ENCODE measurements at regions not wholly inside any gene's neighbourhood (a gene's known extent, or its start where the extent isn't known, plus 50 kb on each side); places are given as distances from the start of the nearest gene placed in this dataset.

GRCh38 chr12:40473962-40474361 is 218.3 kb upstream of the CNTN1 start:
- DNase-seq (ENCODE audit: extremely low spot score in 2 of 2): no peak
- Histone ChIP-seq H3K4me1 (no peaks in the 10 kb centered on the region), H3K4me3 (no peak overlapping the region), H3K9me3 (no peaks in the 10 kb centered on the region), H3K27ac (no peak overlapping the region), H3K36me3 (no peaks in the 10 kb centered on the region), H3K27me3 (no peaks in the 10 kb centered on the region)
- intact Hi-C loops (cut with DNase I): no loop called here
- no peak for TF ChIP-seq POLR2AphosphoS5 (IDR thresholded peaks at IDR 0.05; ENCODE audit: insufficient read depth in 1 of 2, low read depth in 1 of 2)

- TF ChIP-seq POLR2A (IDR thresholded peaks at IDR 0.05) (no peak), POLR2AphosphoS5 (IDR thresholded peaks at IDR 0.05; ENCODE audit: insufficient read depth in 1 of 2, low read depth in 1 of 2) (no peak), CTCF (IDR thresholded peaks at IDR 0.05) (no peak)
- H3K4me1 ChIP-seq: no peaks in the 10 kb centered on the region
- no peaks in the 10 kb centered on the region for H3K27me3 ChIP-seq
- no peaks in the 10 kb centered on the region for H3K36me3 ChIP-seq
- H3K27ac ChIP-seq: no peak overlapping the region
- no peak for DNase-seq (ENCODE audit: extremely low spot score in 2 of 2)
- intact Hi-C loops (cut with DNase I): no loop called here
- H3K4me3 ChIP-seq: no peak overlapping the region
- no peaks in the 10 kb centered on the region for H3K9me3 ChIP-seq
Observed at GRCh38 chr12:40474630-40475029, 217.6 kb upstream of the CNTN1 start.

- Histone ChIP-seq H3K36me3 (no peaks in the 10 kb centered on the region), H3K4me1 (no peaks in the 10 kb centered on the region), H3K9me3 (no peaks in the 10 kb centered on the region), H3K27ac (no peak overlapping the region), H3K4me3 (no peak overlapping the region), H3K27me3 (no peaks in the 10 kb centered on the region)
- intact Hi-C loops (cut with DNase I): no loop called here
- no peak for TF ChIP-seq POLR2AphosphoS5 (IDR thresholded peaks at IDR 0.05; ENCODE audit: insufficient read depth in 1 of 2, low read depth in 1 of 2)
- TF ChIP-seq CTCF (IDR thresholded peaks at IDR 0.05): no peak
- no peak for TF ChIP-seq POLR2A (IDR thresholded peaks at IDR 0.05)
- no peak for DNase-seq (ENCODE audit: extremely low spot score in 2 of 2)
Observed at GRCh38 chr12:40499856-40500255, 192.4 kb upstream of the CNTN1 start.

- TF ChIP-seq POLR2A (IDR thresholded peaks at IDR 0.05) (no peak), POLR2AphosphoS5 (IDR thresholded peaks at IDR 0.05; ENCODE audit: insufficient read depth in 1 of 2, low read depth in 1 of 2) (no peak), CTCF (IDR thresholded peaks at IDR 0.05) (no peak)
- H3K27me3 ChIP-seq: no peaks in the 10 kb centered on the region
- intact Hi-C loops (cut with DNase I): no loop called here
- H3K4me1 ChIP-seq: no peaks in the 10 kb centered on the region
- no peak overlapping the region for H3K4me3 ChIP-seq
- no peak overlapping the region for H3K27ac ChIP-seq
- DNase-seq (ENCODE audit: extremely low spot score in 2 of 2): no peak
- H3K9me3 ChIP-seq: no peaks in the 10 kb centered on the region
- H3K36me3 ChIP-seq: no peaks in the 10 kb centered on the region
Observed at GRCh38 chr12:40502322-40502721, 189.9 kb upstream of the CNTN1 start.

GRCh38 chr12:40505327-40505726 is 186.9 kb upstream of the CNTN1 start:
- no peak for DNase-seq (ENCODE audit: extremely low spot score in 2 of 2)
- intact Hi-C loops (cut with DNase I): no loop called here
- Histone ChIP-seq H3K27ac (no peak overlapping the region), H3K36me3 (no peaks in the 10 kb centered on the region), H3K4me1 (no peaks in the 10 kb centered on the region), H3K9me3 (no peaks in the 10 kb centered on the region), H3K27me3 (no peaks in the 10 kb centered on the region), H3K4me3 (no peak overlapping the region)
- no peak for TF ChIP-seq CTCF (IDR thresholded peaks at IDR 0.05)
- no peak for TF ChIP-seq POLR2AphosphoS5 (IDR thresholded peaks at IDR 0.05; ENCODE audit: insufficient read depth in 1 of 2, low read depth in 1 of 2)
- TF ChIP-seq POLR2A (IDR thresholded peaks at IDR 0.05): no peak

- H3K27ac ChIP-seq: no peak overlapping the region
- H3K4me3 ChIP-seq: no peak overlapping the region
- intact Hi-C loops (cut with DNase I): no loop called here
- TF ChIP-seq CTCF (IDR thresholded peaks at IDR 0.05) (no peak), POLR2A (IDR thresholded peaks at IDR 0.05) (no peak)
- H3K27me3 ChIP-seq: no peaks in the 10 kb centered on the region
- no peaks in the 10 kb centered on the region for H3K4me1 ChIP-seq
- H3K9me3 ChIP-seq: no peaks in the 10 kb centered on the region
- H3K36me3 ChIP-seq: no peaks in the 10 kb centered on the region
- DNase-seq (ENCODE audit: extremely low spot score in 2 of 2): no peak
Observed at GRCh38 chr12:40508421-40508820, 183.8 kb upstream of the CNTN1 start.
